ENCODE measurements at regions not wholly inside any gene's neighbourhood (a gene's known extent, or its start where the extent isn't known, plus 50 kb on each side); places are given as distances from the start of the nearest gene placed in this dataset.

GRCh38 chr3:3461317-3461716, 281.8 kb upstream of the CRBN start:
- TF ChIP-seq CTCF (IDR thresholded peaks at IDR 0.05) = no peak
- no peak for TF ChIP-seq POLR2A (IDR thresholded peaks at IDR 0.05)
- no peak for TF ChIP-seq POLR2AphosphoS5 (IDR thresholded peaks at IDR 0.05)
